HCT116 (cell line): ENCODE measurements at regions not wholly inside any gene's neighbourhood (a gene's known extent, or its start where the extent isn't known, plus 50 kb on each side); places are given as distances from the start of the nearest gene placed in this dataset.

ENCODE experiments used
- ATAC-seq: fragments of 200-7000 bp; cut with Tn5 transposase; 2 replicates; pipeline ENCODE4 v1.9.1; 2020; ENCODE audit warnings: mild to moderate bottlenecking, moderate library complexity
- BruUV-seq: library from RNA; stranded (reverse); fragments of 400-500 nt; replicated peaks from 2 replicates; lab custom pipeline; 2021; lab: Mats Ljungman, UMichigan
- CTCF ChIA-PET: fragments of 300-600 bp; sonication (Branson Sonifier 250); formaldehyde crosslinking; loops from one replicate; lab custom pipeline; 2021; ENCODE audit warnings: antibody characterized with exemption; lab: Charles Lee
- POLR2A ChIA-PET: fragments of 300-600, 350-600 bp; sonication (Branson Sonifier 250); formaldehyde crosslinking; loops from one replicate; lab custom pipeline; 2021; ENCODE audit warnings: antibody characterized with exemption; lab: Charles Lee
- RAD21 ChIA-PET, 2 experiments: fragments of 300-600 bp; sonication (Branson Sonifier 250); formaldehyde crosslinking; loops; one replicate each; lab custom pipeline; 2023; ENCODE audit warnings: low total read pairs in 2 of 2; ENCODE audit not compliant: uncharacterized antibody in 2 of 2, unreplicated experiment in 2 of 2, low non-redundant PET in 1 of 2; lab: Charles Lee
- DNase-seq: peaks from one replicate; pipeline ENCODE4 v3.0.0-alpha.2; 2010; ENCODE audit warnings: low read depth, low spot score
- H2AFZ ChIP-seq: fragments of 200-600 bp; shearing (Covaris generic), sonication (generic); 2 replicates; pipeline ENCODE4 v1.6.1; 2017; ENCODE audit warnings: low read depth, mixed run types, mixed read lengths, antibody characterized with exemption, low read length; ENCODE audit not compliant: poor library complexity, severe bottlenecking
- H3K27ac ChIP-seq: 2 replicates; pipeline ENCODE4 v1.5.1; 2012; ENCODE audit warnings: low read depth, low read length
- H3K27me3 ChIP-seq: fragments of 200-600 bp; sonication (generic); 2 replicates; pipeline ENCODE4 v1.6.1; 2016; ENCODE audit warnings: mixed run types, low read length, mixed read lengths; ENCODE audit not compliant: insufficient read depth
- H3K36me3 ChIP-seq, 2 experiments: fragments of 200-500 bp in 1 of 2; fragments of 200-600 bp in 1 of 2; sonication (Bioruptor generic) in 1 of 2; sonication (generic) in 1 of 2; 2 replicates each; pipeline versions ENCODE4 v1.5.1 to v1.6.1; 2014 to 2016; ENCODE audit warnings: low read length in 2 of 2, inconsistent platforms in 1 of 2, mixed read lengths in 1 of 2, mixed run types in 1 of 2; ENCODE audit not compliant: insufficient read depth in 2 of 2, control insufficient read depth in 1 of 2
- H3K4me1 ChIP-seq, 2 experiments: fragments of 200-600 bp in 1 of 2; sonication (generic) in 1 of 2; 2 replicates each; pipeline versions ENCODE4 v1.5.1 to v1.6.1; 2012 to 2017; ENCODE audit warnings: low read length in 2 of 2, inconsistent platforms in 1 of 2, mild to moderate bottlenecking in 1 of 2, mixed read lengths in 1 of 2, mixed run types in 1 of 2, moderate library complexity in 1 of 2; ENCODE audit not compliant: insufficient read depth in 2 of 2, control insufficient read depth in 1 of 2
- H3K4me2 ChIP-seq: fragments of 200-600 bp; sonication (generic); 2 replicates; pipeline ENCODE4 v1.6.1; 2017; ENCODE audit warnings: mixed run types, low read length, mixed read lengths
- H3K4me3 ChIP-seq, 2 experiments: fragments of 200-600 bp in 1 of 2; sonication (generic) in 1 of 2; replicated peaks in 1 of 2; 2 replicates each; pipeline ENCODE4 v1.5.1; 2011 to 2016; ENCODE audit warnings: low read length in 2 of 2, control low read depth in 1 of 2, low read depth in 1 of 2, mild to moderate bottlenecking in 1 of 2, mixed read lengths in 1 of 2, mixed run types in 1 of 2
- H3K79me2 ChIP-seq: fragments of 200-600 bp; sonication (generic); 2 replicates; pipeline ENCODE4 v1.6.1; 2017; ENCODE audit warnings: mild to moderate bottlenecking, mixed run types, low read length, moderate library complexity, mixed read lengths; ENCODE audit not compliant: insufficient read depth
- H3K9ac ChIP-seq: fragments of 200-600 bp; sonication (generic); 2 replicates; pipeline ENCODE4 v1.6.1; 2016; ENCODE audit warnings: low read length, mixed read lengths
- H3K9me2 ChIP-seq: fragments of 200-600 bp; sonication (generic), shearing (Covaris generic); 2 replicates; pipeline ENCODE4 v1.6.1; 2017; ENCODE audit warnings: mixed run types, mild to moderate bottlenecking, moderate library complexity; ENCODE audit not compliant: insufficient read depth
- H3K9me3 ChIP-seq, 2 experiments: fragments of 200-500 bp in 1 of 2; fragments of 200-600 bp in 1 of 2; sonication (Bioruptor generic) in 1 of 2; sonication (generic) in 1 of 2; 2 replicates each; pipeline ENCODE4 v1.6.1; 2014 to 2017; ENCODE audit warnings: low read length in 2 of 2, mixed read lengths in 2 of 2, inconsistent platforms in 1 of 2, low read depth in 1 of 2, mild to moderate bottlenecking in 1 of 2, mixed run types in 1 of 2, moderate library complexity in 1 of 2; ENCODE audit not compliant: control insufficient read depth in 1 of 2, insufficient read depth in 1 of 2
- H4K20me1 ChIP-seq: fragments of 200-600 bp; sonication (generic), shearing (Covaris generic); 2 replicates; pipeline ENCODE4 v1.6.1; 2017; ENCODE audit warnings: mixed run types, mild to moderate bottlenecking, moderate library complexity; ENCODE audit not compliant: insufficient read depth
- ATF3 ChIP-seq: IDR thresholded peaks from 2 replicates; pipeline ENCODE4 v1.6.1; 2012
- CEBPB ChIP-seq: IDR thresholded peaks from 2 replicates; pipeline ENCODE4 v1.6.1; 2012; ENCODE audit warnings: low read depth
- EGR1 ChIP-seq: IDR thresholded peaks from 2 replicates; pipeline ENCODE4 v1.6.1; 2012; ENCODE audit warnings: low read depth
- ELF1 ChIP-seq: IDR thresholded peaks from 2 replicates; pipeline ENCODE4 v1.6.1; 2012; ENCODE audit warnings: low read depth, borderline replicate concordance
- EZH2 ChIP-seq: fragments of 200-600 bp; sonication (generic); IDR thresholded peaks from 2 replicates; pipeline ENCODE4 v1.6.1; 2017; ENCODE audit warnings: antibody characterized with exemption, mixed run types
- EZH2phosphoT487 ChIP-seq: fragments of 200-600 bp; IDR thresholded peaks from 2 replicates; pipeline ENCODE4 v1.6.1; 2018; ENCODE audit warnings: antibody characterized with exemption, borderline replicate concordance
- FOSL1 ChIP-seq: IDR thresholded peaks from 2 replicates; pipeline ENCODE4 v1.6.1; 2012; ENCODE audit warnings: low read depth
- JUND ChIP-seq: IDR thresholded peaks from 2 replicates; pipeline ENCODE4 v1.6.1; 2012
- POLR2A ChIP-seq: IDR thresholded peaks from 2 replicates; pipeline ENCODE4 v1.7.0; 2011; ENCODE audit warnings: borderline replicate concordance; ENCODE audit not compliant: insufficient read depth, insufficient read length; ENCODE audit errors: extremely low read depth
- POLR2AphosphoS5 ChIP-seq: IDR thresholded peaks from 2 replicates; pipeline ENCODE4 v1.6.1; 2011; ENCODE audit warnings: mild to moderate bottlenecking, low read depth, low read length, moderate library complexity
- RAD21 ChIP-seq: IDR thresholded peaks from 2 replicates; pipeline ENCODE4 v1.6.1; 2012; ENCODE audit warnings: low read depth, mild to moderate bottlenecking
- REST ChIP-seq: IDR thresholded peaks from 2 replicates; pipeline ENCODE4 v1.6.1; 2012; ENCODE audit warnings: low read depth
- SIN3A ChIP-seq: IDR thresholded peaks from 2 replicates; pipeline ENCODE4 v1.6.1; 2012; ENCODE audit warnings: low read depth
- SRF ChIP-seq: IDR thresholded peaks from 2 replicates; pipeline ENCODE4 v1.6.1; 2012; ENCODE audit warnings: low read depth
- TCF7L2 ChIP-seq: IDR thresholded peaks from 2 replicates; pipeline ENCODE4 v1.7.0; 2011; ENCODE audit warnings: borderline replicate concordance, inconsistent platforms; ENCODE audit not compliant: insufficient read depth, insufficient read length; ENCODE audit errors: extremely low read depth
- YY1 ChIP-seq: IDR thresholded peaks from 2 replicates; pipeline ENCODE4 v1.6.1; 2011; ENCODE audit warnings: low read length, low read depth, moderate library complexity, mild to moderate bottlenecking; ENCODE audit not compliant: insufficient replicate concordance; ENCODE audit errors: extremely low read depth
- ZNF274 ChIP-seq: fragments of 200-500 bp; sonication (Bioruptor generic); IDR thresholded peaks from 2 replicates; pipeline ENCODE4 v1.6.1; 2014; ENCODE audit warnings: mild to moderate bottlenecking, low read depth, low read length, inconsistent platforms
- intact Hi-C: fragments of 100-400 bp; cut with micrococcal nuclease; formaldehyde crosslinking; loops from 2 replicates; pipeline ENCODE4 v1.10.0; 2022
- TF ChIP-seq, protein P1 (sequence below), 3 experiments: fragments of 200-600 bp in 1 of 3; sonication (generic) in 1 of 3; IDR thresholded peaks in 2 of 3; conservative IDR thresholded peaks in 1 of 3; 2 replicates each; pipeline ENCODE4 v1.5.1; 2012 to 2017; ENCODE audit warnings: low read depth in 2 of 3, low read length in 2 of 3, antibody characterized with exemption in 1 of 3, borderline replicate concordance in 1 of 3, control low read depth in 1 of 3, mild to moderate bottlenecking in 1 of 3, mixed read lengths in 1 of 3, mixed run types in 1 of 3, moderate library complexity in 1 of 3; ENCODE audit not compliant: insufficient read depth in 1 of 3
- TF ChIP-seq, protein P2 (sequence below): IDR thresholded peaks from 2 replicates; pipeline ENCODE4 v1.6.1; 2011; ENCODE audit warnings: mild to moderate bottlenecking, low read length, moderate library complexity; ENCODE audit not compliant: insufficient replicate concordance; ENCODE audit errors: extremely low read depth

DNA sequence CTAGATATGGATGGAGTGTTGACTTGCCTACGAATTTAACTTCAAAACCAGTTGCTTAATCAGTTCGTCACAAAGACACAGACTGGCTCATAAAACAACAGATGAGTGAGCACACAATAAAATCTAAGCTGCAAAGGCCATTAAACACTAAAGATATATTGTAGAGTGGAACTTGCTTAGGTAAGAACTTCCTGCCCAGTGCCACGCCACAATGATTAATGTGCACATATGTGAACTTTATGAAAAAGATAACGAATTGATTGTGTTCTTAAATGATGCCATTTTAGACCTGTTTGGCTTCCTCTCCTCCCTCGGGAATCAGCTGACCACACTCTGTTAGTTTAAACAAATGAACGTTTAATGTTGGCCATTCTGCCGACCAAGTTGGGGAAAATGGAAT lies 2031.3 kb upstream of the CELF4 start:
- Histone ChIP-seq H3K4me1 (no peaks in the 10 kb centered on the region), H3K27me3 (no peaks in the 10 kb centered on the region), H3K4me3 (no peak overlapping the region), H3K4me2 (no peak overlapping the region), H3K27ac (no peak overlapping the region), H3K36me3 (no peaks in the 10 kb centered on the region), H3K9me3 (no peaks in the 10 kb centered on the region; a peak in 2 of 4 replicates), H2AFZ (no peak overlapping the region), H3K9ac (no peak overlapping the region), H3K79me2 (no peaks in the 10 kb centered on the region)
- intact Hi-C loops, result no loop called here
- RAD21 ChIA-PET, result no interaction called here
- DNase-seq (no peak), ATAC-seq (no peak)
- CTCF ChIA-PET, result no interaction called here
- TF ChIP-seq POLR2AphosphoS5 (no peak), JUND (no peak), SIN3A (no peak), ZNF274 (no peak), EZH2 (no peak), EGR1 (no peak), TCF7L2 (no peak), POLR2A (no peak), ELF1 (no peak), REST (no peak), RAD21 (no peak), FOSL1 (no peak), SRF (no peak), CEBPB (no peak), ATF3 (no peak), YY1 (no peak), EZH2phosphoT487 (no peak)
- TF ChIP-seq, protein P1, sequence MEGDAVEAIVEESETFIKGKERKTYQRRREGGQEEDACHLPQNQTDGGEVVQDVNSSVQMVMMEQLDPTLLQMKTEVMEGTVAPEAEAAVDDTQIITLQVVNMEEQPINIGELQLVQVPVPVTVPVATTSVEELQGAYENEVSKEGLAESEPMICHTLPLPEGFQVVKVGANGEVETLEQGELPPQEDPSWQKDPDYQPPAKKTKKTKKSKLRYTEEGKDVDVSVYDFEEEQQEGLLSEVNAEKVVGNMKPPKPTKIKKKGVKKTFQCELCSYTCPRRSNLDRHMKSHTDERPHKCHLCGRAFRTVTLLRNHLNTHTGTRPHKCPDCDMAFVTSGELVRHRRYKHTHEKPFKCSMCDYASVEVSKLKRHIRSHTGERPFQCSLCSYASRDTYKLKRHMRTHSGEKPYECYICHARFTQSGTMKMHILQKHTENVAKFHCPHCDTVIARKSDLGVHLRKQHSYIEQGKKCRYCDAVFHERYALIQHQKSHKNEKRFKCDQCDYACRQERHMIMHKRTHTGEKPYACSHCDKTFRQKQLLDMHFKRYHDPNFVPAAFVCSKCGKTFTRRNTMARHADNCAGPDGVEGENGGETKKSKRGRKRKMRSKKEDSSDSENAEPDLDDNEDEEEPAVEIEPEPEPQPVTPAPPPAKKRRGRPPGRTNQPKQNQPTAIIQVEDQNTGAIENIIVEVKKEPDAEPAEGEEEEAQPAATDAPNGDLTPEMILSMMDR (IDR thresholded peaks at IDR 0.05 in 2 of 3, conservative IDR thresholded peaks at IDR 0.05 in 1 of 3; ENCODE audit: borderline replicate concordance in 1 of 3, insufficient read depth in 1 of 3, low read depth in 2 of 3, low read length in 2 of 3), result no peak
- TF ChIP-seq, protein P2, sequence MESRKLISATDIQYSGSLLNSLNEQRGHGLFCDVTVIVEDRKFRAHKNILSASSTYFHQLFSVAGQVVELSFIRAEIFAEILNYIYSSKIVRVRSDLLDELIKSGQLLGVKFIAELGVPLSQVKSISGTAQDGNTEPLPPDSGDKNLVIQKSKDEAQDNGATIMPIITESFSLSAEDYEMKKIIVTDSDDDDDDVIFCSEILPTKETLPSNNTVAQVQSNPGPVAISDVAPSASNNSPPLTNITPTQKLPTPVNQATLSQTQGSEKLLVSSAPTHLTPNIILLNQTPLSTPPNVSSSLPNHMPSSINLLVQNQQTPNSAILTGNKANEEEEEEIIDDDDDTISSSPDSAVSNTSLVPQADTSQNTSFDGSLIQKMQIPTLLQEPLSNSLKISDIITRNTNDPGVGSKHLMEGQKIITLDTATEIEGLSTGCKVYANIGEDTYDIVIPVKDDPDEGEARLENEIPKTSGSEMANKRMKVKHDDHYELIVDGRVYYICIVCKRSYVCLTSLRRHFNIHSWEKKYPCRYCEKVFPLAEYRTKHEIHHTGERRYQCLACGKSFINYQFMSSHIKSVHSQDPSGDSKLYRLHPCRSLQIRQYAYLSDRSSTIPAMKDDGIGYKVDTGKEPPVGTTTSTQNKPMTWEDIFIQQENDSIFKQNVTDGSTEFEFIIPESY, result no peak
- TF ChIP-seq, all 23 proteins: peak for 0
- Histone ChIP-seq H3K9me2 (no peaks in the 10 kb centered on the region), H4K20me1 (no peaks in the 10 kb centered on the region)
- BruUV-seq, result no TSS peak
- POLR2A ChIA-PET, result no interaction called here
